Dedifferentiated amniotic fluid mesenchymal stem cell (primary cell): ENCODE measurements at regions not wholly inside any gene's neighbourhood (a gene's known extent, or its start where the extent isn't known, plus 50 kb on each side); places are given as distances from the start of the nearest gene placed in this dataset.
A peak's percentile ranks its signal among the peaks of the same experiment; 100 is the strongest.

Experiments
- DNase-seq: peaks from one replicate; pipeline ENCODE4 v3.0.0-alpha.2; 2016; ENCODE audit errors: extremely low spot score

- no peak for DNase-seq
These were observed 206.8 kb downstream of the LPIN1 start for GRCh38 chr2:11953258-11953657.

GRCh38 chr2:11955314-11955713, 208.9 kb downstream of the LPIN1 start:
- no peak for DNase-seq

DNA sequence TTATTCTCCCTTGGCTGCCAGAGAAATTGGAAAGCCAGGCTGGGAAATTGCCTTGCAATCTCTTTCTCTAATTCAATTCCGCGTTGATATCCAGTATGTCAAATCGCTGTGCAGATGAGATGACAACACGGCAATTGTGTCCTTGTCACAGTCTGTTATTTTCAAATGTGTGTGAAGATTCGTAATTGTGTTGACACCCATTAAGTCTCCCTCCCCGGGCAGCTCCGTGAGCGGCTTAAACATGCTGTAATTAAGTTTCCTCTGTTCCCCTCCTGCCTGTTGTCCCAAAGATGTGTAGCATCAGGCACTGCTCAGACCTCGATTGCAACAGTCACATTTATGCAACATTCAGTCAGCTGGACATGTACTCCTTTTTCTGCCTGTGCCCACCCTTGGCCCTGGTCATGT, 209.5 kb downstream of the LPIN1 start:
- no peak for DNase-seq

DNA sequence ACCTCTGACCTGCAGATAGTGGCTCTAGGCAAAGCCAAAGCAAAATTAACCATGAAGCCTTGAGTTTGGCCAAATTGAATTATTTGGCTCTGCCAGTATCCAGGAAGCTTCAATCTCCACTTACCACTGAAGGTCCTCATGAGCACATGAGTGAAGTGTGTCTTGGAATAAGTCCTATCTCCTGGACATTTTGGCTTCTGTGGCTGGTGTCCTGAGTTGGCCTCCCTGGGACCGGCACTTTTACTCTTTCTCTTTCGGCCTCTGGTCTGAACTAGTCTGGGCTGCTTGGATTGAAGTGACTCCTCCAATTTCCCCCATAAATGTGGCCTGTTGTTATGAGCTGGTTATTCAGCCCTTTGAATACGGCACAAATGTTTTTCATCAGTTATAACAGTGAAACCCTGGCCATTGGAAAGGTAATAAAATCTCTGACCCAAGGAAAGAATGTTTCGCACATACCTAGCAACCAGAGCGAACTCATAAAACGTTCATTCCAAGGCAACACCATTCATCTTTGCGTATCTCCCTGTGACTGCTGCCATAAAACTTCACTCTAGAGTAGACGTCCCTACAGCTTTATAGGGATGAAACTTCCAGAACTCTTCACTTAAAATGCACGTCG, 216.4 kb downstream of the LPIN1 start:
- no peak for DNase-seq

GRCh38 chr2:11963966-11964365, 217.5 kb downstream of the LPIN1 start:
- DNase-seq, result no peak

GRCh38 chr2:11967946-11968465, 221.6 kb downstream of the LPIN1 start:
- DNase-seq, result no peak

GRCh38 chr2:11968521-11968920, 222.1 kb downstream of the LPIN1 start:
- no peak for DNase-seq

- DNase-seq, result no peak
These were observed 223.3 kb downstream of the LPIN1 start for GRCh38 chr2:11969774-11970173.

GRCh38 chr2:11974573-11974972, 228.1 kb downstream of the LPIN1 start:
- DNase-seq, result no peak

GRCh38 chr2:11975373-11975772, 228.9 kb downstream of the LPIN1 start:
- DNase-seq, result no peak

DNA sequence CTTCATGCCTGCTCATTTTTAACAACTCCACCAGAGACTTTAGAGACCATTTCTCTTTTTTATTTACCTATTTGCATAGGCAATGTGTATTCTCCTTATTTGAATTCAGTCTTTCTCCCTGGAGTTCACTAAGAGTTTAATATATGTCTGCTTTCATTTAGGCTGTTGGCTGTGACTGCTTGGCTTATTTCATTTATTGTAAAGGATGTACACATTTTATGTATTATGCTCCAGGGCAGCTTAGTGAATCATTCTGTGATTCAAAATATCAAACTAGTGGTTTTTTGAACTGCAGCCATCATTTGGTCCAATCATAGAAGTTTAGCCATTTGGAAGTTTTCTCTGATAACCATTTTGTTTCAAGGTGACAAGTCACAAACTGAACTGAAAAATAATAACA, 229.6 kb downstream of the LPIN1 start:
- no peak for DNase-seq

- no peak for DNase-seq
These were observed 231.5 kb downstream of the LPIN1 start for GRCh38 chr2:11977766-11978524.

- DNase-seq, result peak; percentile 52
These were observed 234.4 kb downstream of the LPIN1 start for GRCh38 chr2:11980809-11981208.

DNA sequence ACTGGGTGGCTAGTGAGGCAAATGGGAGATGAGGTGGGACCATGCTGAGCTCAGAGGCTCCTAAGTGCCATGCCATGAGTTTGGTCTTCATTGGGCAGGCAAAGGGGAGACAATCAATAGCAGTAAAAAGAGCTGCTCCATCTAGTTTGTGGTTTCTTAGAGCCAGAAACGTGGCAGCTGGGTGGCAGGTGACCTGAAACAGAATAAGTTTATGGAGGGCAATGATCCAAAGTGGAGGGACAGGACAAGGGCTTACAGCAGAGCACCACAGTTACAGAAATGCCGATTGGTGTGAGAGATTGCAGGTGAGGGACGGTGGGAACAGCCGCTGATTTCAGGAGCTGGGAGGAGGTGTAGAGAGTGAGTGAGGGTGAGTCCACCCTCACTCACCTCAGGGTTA, 237.0 kb downstream of the LPIN1 start:
- no peak for DNase-seq

DNA sequence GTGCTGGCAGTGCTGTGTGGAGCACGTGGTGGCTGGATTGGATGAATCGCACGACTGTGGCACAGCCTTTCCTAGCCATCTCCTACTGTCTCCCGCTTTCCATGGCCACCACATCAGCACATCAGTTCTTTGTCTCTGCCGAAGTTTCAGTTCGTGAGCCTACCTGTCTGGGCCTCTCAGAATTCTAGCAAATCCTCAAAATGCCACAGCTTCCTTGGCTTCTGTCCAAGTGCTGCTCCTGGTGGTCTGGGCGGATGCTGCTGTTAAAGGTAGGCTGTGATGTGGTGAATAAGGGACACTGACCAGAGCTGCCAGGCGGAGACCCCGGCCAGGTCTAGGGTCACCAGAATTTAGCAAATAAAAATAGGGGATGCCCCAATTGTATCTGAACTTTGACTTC, 237.4 kb downstream of the LPIN1 start:
- DNase-seq, result no peak

GRCh38 chr2:11984316-11985158, 238.1 kb downstream of the LPIN1 start:
- DNase-seq, result no peak

DNA sequence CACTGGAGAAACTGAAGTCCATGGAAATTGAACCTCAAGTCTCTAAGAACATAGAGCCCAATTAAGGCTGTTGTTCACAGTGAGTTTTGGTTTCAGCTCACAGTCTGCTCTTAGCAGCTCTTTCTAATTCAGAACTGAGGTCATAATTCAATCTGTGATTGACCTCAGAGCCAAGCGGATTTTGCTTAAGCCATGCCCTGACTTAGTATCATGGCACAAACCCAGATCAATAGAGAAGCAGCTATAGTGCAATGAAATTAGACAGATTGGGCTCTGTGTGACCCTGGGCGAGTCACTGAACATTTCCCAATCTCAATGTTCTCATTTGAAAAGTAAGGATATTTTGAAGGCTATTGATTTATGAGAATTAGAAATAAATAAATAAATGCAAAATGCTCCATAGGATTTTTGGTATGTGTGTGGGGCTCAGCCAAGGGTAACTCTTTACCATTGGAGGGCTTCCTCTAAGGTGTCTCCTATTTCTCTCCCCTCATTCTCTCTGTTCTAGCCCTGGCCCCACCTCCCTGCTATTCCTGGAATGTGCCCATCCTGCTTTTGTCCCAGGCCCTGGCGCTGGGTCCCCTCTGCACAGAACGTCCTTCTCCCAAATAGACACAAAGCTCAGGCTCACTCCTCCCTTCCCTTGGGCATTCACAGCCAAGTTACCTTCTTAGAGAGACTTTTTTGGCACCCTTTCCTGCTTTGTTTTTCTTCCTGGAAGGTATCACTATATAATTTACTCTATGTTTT, 239.6 kb downstream of the LPIN1 start:
- DNase-seq, result no peak

DNA sequence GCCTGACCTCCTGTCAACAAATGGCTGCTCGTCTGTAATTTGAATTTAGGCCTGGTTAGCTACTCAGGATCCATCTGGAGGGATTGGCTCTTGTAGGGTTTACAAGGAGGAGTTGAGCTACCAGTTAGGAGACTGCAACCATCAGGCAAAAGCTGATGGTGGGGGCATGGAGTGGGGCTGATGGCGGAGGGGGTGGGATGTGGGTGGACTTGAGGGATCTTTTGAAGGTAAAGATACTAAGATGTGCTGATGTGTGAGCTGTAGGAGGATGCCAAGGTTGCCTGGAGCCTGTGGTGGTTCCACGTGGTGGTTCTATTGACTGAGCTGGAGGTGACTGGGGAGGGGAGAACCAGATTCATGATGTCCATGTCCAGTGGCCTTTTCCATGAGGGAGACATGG, 240.7 kb downstream of the LPIN1 start:
- DNase-seq, result no peak

DNA sequence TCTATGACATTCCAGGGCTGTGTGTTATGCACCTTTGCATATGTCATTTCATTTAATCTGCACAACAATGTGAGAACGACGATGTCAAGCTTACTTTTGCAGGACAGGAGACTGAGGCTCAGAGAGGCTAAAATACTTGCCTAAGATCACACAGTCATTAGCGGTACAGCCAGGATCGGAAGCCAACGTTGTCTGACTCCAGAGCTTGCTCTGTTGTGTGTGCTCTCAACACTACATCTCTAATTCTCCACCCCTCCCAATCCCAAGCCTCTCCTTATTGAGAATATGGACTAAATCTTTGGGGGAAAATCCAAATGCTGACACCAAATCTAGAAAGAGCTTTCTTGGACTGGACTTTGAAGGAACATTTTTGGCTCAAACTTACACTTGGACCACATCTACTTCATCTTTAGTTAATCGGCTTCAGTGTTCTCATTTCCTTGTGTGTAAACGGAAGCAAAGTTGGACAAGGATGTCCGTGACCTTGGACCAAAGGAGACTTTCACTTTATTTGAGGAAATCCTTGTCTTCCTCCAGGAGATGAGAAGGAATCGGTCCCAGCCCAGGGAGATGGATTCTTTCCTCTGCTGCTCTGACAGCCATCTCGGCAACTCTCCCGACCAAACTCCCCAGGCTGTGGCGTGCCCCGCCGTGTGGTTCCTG, 242.4 kb downstream of the LPIN1 start:
- no peak for DNase-seq

DNA sequence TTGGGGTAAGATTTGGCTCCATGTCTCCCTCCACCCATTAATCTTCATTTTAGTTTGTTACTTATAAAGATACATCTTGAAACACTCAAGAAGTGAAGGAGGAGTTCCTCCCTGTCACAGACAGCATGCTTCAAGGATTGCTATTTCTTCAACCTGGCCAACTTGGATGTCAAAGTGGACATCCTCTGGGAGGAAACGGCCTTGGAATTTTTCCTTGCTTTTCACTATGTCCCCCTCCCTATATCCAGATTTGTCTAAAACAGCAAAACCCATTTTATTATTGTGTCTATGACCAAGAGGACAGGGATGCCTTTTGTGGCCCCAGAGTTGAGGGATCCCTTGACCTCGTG, 242.9 kb downstream of the LPIN1 start:
- no peak for DNase-seq

DNA sequence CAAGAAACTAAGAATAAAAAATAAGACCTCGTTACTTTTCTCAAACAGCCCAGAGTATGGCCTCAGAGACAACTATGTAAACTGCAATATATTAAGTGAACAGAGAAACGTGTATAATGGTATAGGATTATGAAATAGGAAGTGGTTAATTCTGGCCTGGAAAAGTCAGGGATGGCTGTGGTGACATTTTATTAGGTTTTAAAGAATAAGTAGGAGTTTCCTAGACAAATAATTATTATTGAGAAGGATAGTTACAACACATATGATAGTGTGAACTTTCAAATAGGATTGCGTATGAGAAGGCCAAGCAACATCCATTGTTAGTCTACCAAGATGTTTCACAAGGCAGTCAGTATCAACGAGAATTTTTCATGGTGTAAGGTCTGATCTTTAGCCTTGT, 244.1 kb downstream of the LPIN1 start:
- no peak for DNase-seq
